HG03558 (cell line): ENCODE measurements at regions not wholly inside any gene's neighbourhood (a gene's known extent, or its start where the extent isn't known, plus 50 kb on each side); places are given as distances from the start of the nearest gene placed in this dataset.

Experiments
- ATAC-seq: cut with Tn5 transposase; IDR thresholded peaks from one replicate; pipeline ENCODE4 v1.9.1; 2021; ENCODE audit warnings: moderate number of reproducible peaks; ENCODE audit not compliant: unreplicated experiment; ENCODE audit errors: extremely low read depth

- no peak for ATAC-seq
These were observed 829.3 kb upstream of the IGFBP3 start for GRCh38 chr7:46750321-46750865.

- ATAC-seq, result no peak
These were observed 827.0 kb upstream of the IGFBP3 start for GRCh38 chr7:46747869-46748576.

GRCh38 chr7:46746695-46747687 is 825.9 kb upstream of the IGFBP3 start:
- ATAC-seq, result no peak

GRCh38 chr7:46745707-46746090 is 824.6 kb upstream of the IGFBP3 start:
- ATAC-seq, result no peak

GRCh38 chr7:46744957-46745706 is 824.1 kb upstream of the IGFBP3 start:
- no peak for ATAC-seq

GRCh38 chr7:46742601-46743000 is 821.5 kb upstream of the IGFBP3 start:
- ATAC-seq, result no peak

- no peak for ATAC-seq
These were observed 821.0 kb upstream of the IGFBP3 start for GRCh38 chr7:46741938-46742540.

- no peak for ATAC-seq
These were observed 820.1 kb upstream of the IGFBP3 start for GRCh38 chr7:46741181-46741580.

- no peak for ATAC-seq
These were observed 818.6 kb upstream of the IGFBP3 start for GRCh38 chr7:46739518-46740234.

GRCh38 chr7:46738796-46739195 is 817.7 kb upstream of the IGFBP3 start:
- ATAC-seq, result no peak

- ATAC-seq, result no peak
These were observed 817.1 kb upstream of the IGFBP3 start for GRCh38 chr7:46738165-46738564.

- ATAC-seq, result no peak
These were observed 804.8 kb upstream of the IGFBP3 start for GRCh38 chr7:46725838-46726237.

- ATAC-seq, result no peak
These were observed 804.1 kb upstream of the IGFBP3 start for GRCh38 chr7:46725136-46725535.

- no peak for ATAC-seq
These were observed 802.7 kb upstream of the IGFBP3 start for GRCh38 chr7:46723742-46724141.

- ATAC-seq, result no peak
These were observed 801.9 kb upstream of the IGFBP3 start for GRCh38 chr7:46723003-46723402.

GRCh38 chr7:46720761-46721160 is 799.7 kb upstream of the IGFBP3 start:
- no peak for ATAC-seq

- no peak for ATAC-seq
These were observed 798.5 kb upstream of the IGFBP3 start for GRCh38 chr7:46719616-46720015.

GRCh38 chr7:46716926-46717325 is 795.9 kb upstream of the IGFBP3 start:
- ATAC-seq, result no peak

- ATAC-seq, result no peak
These were observed 794.5 kb upstream of the IGFBP3 start for GRCh38 chr7:46715579-46715978.
